ENCODE measurements at regions not wholly inside any gene's neighbourhood (a gene's known extent, or its start where the extent isn't known, plus 50 kb on each side); places are given as distances from the start of the nearest gene placed in this dataset.

- TF ChIP-seq CTCF (IDR thresholded peaks at IDR 0.05) = no peak
- intact Hi-C loops (cut with DNase I, micrococcal nuclease) = no loop called here
- no peaks in the 10 kb centered on the region for H3K9me3 ChIP-seq (ENCODE audit: control insufficient read depth in 1 of 2, insufficient read depth in 1 of 2, low read length in 2 of 2)
- Mint-ChIP-seq H3K9me3 (peaks cover 6% of the 10 kb centered on the region), H3K27ac (no peak overlapping the region), H3K36me3 (ENCODE audit: low read depth) (no peaks in the 10 kb centered on the region), H3K4me3 (no peak overlapping the region), H3K4me1 (ENCODE audit: low read depth) (no peaks in the 10 kb centered on the region), H3K27me3 (no peaks in the 10 kb centered on the region)
- H3K36me3 ChIP-seq (ENCODE audit: insufficient read depth, low read length) = no peaks in the 10 kb centered on the region
- H3K4me1 ChIP-seq (ENCODE audit: insufficient read depth, low read length) = no peaks in the 10 kb centered on the region
- no peak overlapping the region for H3K27ac ChIP-seq (ENCODE audit: low read depth in 1 of 2, low read length in 2 of 2)
- no peaks in the 10 kb centered on the region for H3K27me3 ChIP-seq (ENCODE audit: control insufficient read depth in 1 of 2, insufficient read depth in 2 of 2, low read length in 2 of 2)
- ChIA-PET CTCF (no interaction called here), POLR2A (no interaction called here)
- ATAC-seq (ENCODE audit: poor library complexity) (no peak), DNase-seq (no peak)
- H3K4me3 ChIP-seq (ENCODE audit: low read length) = no peak overlapping the region
Observed at GRCh38 chr1:60350531-60350930, 277.0 kb upstream of the C1orf87 start.

GRCh38 chr1:60348884-60349283, 275.3 kb upstream of the C1orf87 start:
- H3K4me1 ChIP-seq (ENCODE audit: insufficient read depth, low read length) = no peaks in the 10 kb centered on the region
- H3K4me3 ChIP-seq (ENCODE audit: low read length) = no peak overlapping the region
- CTCF ChIA-PET = no interaction called here
- H3K9me3 ChIP-seq (ENCODE audit: control insufficient read depth in 1 of 2, insufficient read depth in 1 of 2, low read length in 2 of 2) = no peaks in the 10 kb centered on the region
- TF ChIP-seq CTCF (IDR thresholded peaks at IDR 0.05) = no peak
- H3K4me3 Mint-ChIP-seq = no peak overlapping the region
- no peaks in the 10 kb centered on the region for H3K4me1 Mint-ChIP-seq (ENCODE audit: low read depth)
- no peaks in the 10 kb centered on the region for H3K27me3 Mint-ChIP-seq
- H3K27ac Mint-ChIP-seq = no peak overlapping the region
- no peak for ATAC-seq (ENCODE audit: poor library complexity)
- POLR2A ChIA-PET = no interaction called here
- intact Hi-C loops (cut with DNase I, micrococcal nuclease) = no loop called here
- H3K27ac ChIP-seq (ENCODE audit: low read depth in 1 of 2, low read length in 2 of 2) = no peak overlapping the region
- H3K36me3 ChIP-seq (ENCODE audit: insufficient read depth, low read length) = no peaks in the 10 kb centered on the region
- no peaks in the 10 kb centered on the region for H3K36me3 Mint-ChIP-seq (ENCODE audit: low read depth)
- DNase-seq = no peak
- H3K9me3 Mint-ChIP-seq = peaks cover 2% of the 10 kb centered on the region
- H3K27me3 ChIP-seq (ENCODE audit: control insufficient read depth in 1 of 2, insufficient read depth in 2 of 2, low read length in 2 of 2) = no peaks in the 10 kb centered on the region

GRCh38 chr1:60345621-60346020, 272.1 kb upstream of the C1orf87 start:
- intact Hi-C loops (cut with DNase I, micrococcal nuclease) = no loop called here
- no peaks in the 10 kb centered on the region for H3K27me3 ChIP-seq (ENCODE audit: control insufficient read depth in 1 of 2, insufficient read depth in 2 of 2, low read length in 2 of 2)
- no peak overlapping the region for H3K27ac Mint-ChIP-seq
- no peak for ATAC-seq (ENCODE audit: poor library complexity)
- H3K36me3 Mint-ChIP-seq (ENCODE audit: low read depth) = no peaks in the 10 kb centered on the region
- H3K4me3 ChIP-seq (ENCODE audit: low read length) = no peak overlapping the region
- CTCF ChIA-PET = no interaction called here
- H3K27me3 Mint-ChIP-seq = no peaks in the 10 kb centered on the region
- POLR2A ChIA-PET = no interaction called here
- no peaks in the 10 kb centered on the region for H3K9me3 Mint-ChIP-seq
- H3K27ac ChIP-seq (ENCODE audit: low read depth in 1 of 2, low read length in 2 of 2) = no peak overlapping the region
- no peak for TF ChIP-seq CTCF (IDR thresholded peaks at IDR 0.05)
- no peak overlapping the region for H3K4me3 Mint-ChIP-seq
- H3K9me3 ChIP-seq (ENCODE audit: control insufficient read depth in 1 of 2, insufficient read depth in 1 of 2, low read length in 2 of 2) = no peaks in the 10 kb centered on the region
- H3K36me3 ChIP-seq (ENCODE audit: insufficient read depth, low read length) = no peaks in the 10 kb centered on the region
- H3K4me1 Mint-ChIP-seq (ENCODE audit: low read depth) = no peaks in the 10 kb centered on the region
- no peaks in the 10 kb centered on the region for H3K4me1 ChIP-seq (ENCODE audit: insufficient read depth, low read length)
- no peak for DNase-seq

Measured in CD4-positive, alpha-beta T cell (primary cell).